NCI-H526 treated with DMSO at 0.1 percent for 48 hours (cell line): ENCODE measurements at regions not wholly inside any gene's neighbourhood (a gene's known extent, or its start where the extent isn't known, plus 50 kb on each side); places are given as distances from the start of the nearest gene placed in this dataset.

Experiments
- DNase-seq: peaks from one replicate; lab custom pipeline; 2025; lab: John Stamatoyannopoulos, UW

DNA sequence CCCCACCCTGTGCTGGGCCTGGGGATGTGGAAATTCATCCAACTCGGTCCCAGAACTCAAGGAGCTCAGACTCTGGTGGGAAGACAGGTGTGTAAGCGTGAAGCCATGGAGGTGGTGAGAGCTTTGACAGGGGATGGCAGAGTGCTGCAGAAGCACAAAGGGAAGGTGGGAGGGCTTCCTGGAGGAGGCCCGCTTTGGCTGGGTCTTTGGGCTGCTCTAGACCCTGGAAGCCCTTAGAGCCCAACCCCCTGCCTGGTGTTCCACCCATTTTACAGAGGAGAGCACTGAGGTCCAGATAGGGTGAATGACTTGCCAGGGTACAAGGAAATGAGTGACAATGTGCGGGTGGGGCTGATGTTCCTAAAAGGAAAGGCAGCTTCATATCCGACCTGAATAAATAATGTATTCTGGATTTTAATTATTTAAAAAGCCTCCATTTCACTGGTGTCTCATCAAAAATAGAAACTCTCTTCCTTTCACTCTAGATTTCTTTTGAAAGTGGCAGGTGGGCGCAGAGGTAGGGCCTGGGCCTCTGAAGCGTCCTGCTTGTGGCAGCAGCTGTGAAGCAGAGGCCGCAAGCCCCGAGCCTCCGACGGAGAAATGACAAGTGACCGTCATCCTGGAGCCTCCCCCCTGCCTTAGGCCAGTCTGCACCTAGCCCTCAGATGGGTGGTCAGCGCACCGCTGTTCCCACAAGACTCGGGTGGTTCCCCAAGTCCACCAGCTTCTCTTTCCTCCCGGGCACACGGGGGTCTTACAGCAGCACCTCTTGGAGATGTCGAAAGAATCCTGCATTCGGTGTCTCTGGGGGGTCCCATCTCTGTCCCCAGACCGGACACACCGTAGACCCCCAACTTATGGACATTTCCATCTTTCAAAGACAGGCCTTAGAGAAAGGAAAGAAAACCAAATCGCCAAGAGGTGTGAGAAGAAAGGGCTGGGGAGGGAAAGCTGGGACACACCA is 71.0 kb upstream of the TAF1B start:
- DNase-seq: no peak

DNA sequence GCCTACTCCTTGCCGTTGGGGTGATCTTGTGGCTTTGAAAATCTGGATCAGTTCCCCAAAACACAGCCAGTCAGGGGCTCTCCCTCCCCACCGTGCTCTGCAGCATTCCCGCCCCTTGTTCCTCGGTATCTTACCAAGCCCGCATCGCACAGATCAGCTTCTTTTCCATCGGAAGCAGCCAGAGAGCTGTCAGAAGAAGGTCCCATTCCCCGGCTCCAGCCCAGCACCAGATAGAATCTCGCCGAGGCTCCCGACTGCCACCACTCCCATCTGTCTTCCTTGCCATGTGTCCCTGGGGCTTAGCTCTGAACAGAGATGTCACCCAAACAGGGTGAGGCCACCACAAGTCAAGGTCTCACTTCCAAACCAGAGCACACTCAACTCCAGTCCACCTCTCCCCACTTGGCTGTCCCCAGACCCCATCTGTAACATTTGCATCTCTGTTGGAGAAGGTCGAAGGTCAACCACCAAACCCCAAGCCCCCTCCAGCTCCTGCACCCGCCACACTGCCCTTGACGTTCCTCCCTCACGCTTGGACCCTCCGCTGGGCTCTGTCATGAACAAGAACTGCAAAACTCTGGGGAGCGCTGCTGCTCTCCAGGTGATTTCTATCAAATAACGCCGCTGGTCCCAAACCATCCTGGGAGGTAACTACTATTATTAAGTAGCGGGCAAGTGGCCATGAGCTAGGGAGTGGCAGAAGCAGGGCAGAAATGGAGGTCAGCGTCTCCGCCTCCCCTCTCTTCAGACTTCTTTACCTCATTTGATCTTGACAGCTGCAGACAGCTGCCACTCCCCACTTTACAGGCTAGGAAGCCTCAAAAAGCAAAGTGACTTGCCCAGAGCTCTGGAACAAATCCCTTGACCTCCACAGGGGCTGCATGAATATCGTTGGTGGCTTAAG is 70.0 kb upstream of the TAF1B start:
- DNase-seq: no peak

DNA sequence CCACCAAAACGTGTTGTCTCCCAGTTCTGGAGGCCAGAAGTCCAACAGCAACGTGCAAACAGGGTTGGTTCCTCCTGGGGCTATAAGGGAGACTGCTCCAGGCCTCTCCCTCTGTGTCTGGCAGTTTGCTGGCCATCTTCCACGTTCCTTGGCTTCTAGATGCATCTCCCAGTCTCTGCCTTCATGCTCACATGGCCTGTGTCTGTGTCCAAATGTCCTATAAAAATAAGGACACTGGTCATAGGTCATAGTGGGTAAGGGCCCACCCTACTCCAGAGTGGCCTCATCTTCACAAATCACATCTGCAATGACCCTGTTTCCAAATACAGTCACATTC is 69.4 kb upstream of the TAF1B start:
- no peak for DNase-seq

DNA sequence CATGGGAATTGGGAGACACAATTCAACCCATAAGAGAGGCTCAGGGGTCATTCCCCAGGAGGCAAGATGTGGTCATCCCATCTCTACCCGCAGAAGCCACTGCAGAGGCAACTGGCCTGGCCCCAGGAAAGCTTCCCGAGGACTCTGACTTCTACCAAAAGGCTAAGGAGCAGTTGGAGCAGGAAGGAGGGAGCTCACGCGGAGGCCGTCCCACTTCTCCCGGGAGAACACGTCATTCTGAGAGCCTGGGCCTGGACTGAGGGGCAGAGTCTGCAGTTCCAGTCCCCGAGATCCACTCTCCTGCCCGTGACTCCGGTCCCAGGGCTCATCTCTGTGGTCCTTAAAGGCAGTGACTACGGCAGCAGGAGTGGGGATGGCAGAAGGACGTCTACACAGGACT is 69.0 kb upstream of the TAF1B start:
- no peak for DNase-seq

DNA sequence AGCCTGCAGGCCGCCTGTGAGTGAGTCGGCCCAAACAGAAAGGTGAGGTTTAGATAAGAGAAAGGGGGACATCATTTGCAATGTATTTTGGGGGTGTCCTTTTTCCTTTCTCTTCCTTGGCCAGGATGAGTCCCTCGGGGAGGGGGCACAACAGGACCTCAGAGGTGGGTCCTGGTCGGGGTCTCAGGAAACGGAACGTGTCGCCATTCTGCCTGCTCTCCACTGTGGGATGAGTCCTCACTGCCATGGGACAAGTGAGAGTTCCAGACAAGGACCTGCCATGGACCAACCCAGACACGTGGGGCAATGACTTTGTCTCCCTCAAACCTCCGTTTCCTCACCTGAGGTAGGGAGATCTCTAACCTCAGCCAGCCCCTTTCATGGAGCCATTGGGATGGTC is 67.9 kb upstream of the TAF1B start:
- no peak for DNase-seq

DNA sequence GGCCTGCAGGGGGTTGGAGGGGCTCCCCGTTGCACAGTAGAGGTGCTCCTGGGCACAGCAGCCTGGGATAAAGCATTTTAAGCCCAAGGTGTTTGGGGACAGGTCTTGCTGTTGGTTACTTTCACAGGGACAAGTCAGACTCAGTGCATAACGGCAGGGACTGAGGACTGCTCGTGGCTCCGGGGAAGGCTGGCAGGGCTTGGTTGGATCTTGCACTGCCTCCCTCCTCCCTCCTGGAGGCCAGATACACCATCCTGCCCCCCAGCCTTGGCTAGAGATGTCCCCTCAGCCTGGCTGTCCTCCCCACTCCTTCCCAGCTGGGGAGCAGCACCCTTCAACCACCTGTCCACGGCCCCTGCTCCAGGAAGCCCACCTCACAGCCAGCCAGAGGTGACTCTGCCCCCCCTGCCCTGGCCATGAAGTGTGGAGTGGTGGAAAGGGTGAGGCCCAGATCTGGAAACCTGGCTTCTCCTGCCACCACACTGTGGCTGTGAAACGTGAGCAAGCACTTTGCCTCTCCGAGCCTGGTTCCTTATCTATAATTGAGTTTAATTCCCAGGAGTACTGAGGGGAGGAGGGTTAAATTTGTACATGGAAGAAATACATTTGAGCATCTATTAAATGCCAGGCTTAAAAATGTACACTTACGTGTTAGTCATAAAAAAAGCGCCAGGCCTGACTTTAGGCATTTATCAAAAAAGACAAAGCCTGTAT is 67.1 kb upstream of the TAF1B start:
- DNase-seq: no peak

DNA sequence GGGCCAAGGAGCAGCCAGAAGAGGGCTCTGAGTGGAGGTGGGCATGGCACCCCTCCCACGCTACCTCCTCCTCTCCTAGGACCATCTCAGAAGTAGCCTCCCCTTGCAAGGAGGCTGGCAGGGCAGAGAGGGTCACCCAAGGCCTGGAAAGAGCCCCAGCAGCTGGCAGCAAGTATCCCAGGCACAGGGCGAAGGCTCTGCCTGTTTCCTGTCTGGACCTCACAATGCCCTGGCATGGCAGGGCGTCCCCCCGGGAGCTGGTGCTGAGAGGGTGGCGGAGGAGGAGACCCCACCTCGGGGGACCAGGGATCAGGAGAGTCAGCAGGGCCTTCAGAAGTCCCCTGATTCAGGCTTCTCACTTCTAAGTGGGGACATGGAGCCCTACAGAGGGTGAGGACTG is 66.2 kb upstream of the TAF1B start:
- DNase-seq: no peak

DNA sequence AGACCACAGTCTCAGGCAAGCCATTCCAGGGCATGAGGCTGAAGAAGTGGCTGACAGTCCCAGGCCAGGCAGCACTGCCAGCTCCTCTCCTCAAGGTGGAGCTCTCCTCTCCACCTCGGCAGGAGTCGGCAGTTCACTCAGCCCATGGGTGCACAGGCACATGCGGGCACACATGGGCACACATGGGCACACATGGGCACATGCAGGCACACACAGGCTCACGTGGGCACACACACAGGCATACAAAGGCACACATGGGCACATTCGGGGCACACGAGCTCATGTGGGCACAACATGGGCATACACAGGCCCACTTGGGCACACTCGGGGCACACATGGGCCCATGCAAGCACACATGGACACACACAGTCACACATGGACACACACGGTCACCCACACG is 65.3 kb upstream of the TAF1B start:
- DNase-seq: no peak

DNA sequence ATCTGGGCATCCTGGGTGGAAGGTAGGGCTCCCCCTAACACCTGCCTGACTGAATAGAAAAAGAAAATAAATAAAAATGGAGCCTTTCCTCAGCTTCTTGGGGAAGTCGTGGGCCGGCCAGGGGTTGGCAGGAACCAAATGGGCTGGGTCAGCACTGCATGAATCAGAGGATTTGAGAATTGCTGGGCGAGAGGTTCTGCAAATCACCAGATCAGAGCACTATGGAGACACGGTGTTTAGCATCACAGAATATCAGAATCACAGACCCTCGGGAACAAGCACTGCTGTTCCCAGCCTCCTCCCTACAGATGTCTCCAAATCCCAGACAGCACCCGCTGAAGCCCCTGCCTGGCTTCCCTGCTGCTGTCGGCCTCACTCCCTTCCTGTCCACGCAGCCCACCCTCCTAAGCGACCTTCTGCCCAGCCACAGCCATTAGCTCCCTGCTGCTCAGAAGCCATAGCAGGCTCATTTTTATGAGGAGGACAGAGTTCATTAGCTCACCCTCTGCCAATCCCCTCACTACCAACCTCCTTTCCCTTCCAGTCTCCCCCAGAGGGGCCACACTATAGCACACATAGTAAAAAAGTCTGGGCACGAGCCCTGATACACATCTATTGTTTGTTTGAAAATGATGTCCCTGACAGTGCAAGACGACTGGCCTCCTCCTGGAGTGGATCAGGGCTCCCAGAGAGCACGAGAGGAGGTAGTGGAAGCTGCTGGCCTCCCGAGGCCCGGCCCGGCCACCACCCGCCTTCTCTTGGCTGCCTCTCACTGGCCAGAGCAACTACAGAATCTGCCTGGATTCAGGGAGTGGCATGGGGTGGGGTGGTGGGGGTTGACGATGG is 64.6 kb upstream of the TAF1B start:
- DNase-seq: no peak

DNA sequence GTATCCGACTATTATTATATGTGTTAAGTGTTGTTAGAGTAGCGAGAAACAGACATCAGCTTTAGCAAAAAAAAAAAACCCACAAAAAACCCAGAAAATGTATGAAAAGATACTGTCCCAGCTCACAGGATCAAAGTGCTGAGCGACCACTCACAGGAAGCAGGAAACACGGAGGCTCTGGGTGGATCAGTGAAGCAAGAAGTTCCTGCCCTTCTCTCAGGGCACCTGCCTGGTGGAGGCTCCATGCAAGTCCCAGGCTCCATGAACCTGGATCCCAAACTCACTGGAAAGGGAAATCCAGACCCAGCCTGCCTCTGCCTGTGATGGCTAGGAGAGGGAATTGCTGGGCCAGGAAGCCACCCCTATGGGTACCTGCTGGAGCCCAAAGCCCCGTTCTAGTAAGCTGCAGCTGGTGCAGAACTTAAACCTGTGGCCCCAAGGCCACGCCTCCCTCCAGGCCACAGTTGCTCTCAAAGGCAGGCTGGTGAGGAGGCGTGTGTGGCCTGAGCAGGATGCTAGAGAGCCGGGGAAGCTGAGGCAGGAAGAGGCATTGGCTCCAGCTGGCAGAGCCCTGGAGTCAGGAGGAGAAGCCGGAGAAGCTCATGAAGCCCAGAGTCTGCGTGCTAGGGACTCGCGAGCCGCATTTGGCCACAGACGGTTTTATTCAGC is 63.5 kb upstream of the TAF1B start:
- DNase-seq: no peak

DNA sequence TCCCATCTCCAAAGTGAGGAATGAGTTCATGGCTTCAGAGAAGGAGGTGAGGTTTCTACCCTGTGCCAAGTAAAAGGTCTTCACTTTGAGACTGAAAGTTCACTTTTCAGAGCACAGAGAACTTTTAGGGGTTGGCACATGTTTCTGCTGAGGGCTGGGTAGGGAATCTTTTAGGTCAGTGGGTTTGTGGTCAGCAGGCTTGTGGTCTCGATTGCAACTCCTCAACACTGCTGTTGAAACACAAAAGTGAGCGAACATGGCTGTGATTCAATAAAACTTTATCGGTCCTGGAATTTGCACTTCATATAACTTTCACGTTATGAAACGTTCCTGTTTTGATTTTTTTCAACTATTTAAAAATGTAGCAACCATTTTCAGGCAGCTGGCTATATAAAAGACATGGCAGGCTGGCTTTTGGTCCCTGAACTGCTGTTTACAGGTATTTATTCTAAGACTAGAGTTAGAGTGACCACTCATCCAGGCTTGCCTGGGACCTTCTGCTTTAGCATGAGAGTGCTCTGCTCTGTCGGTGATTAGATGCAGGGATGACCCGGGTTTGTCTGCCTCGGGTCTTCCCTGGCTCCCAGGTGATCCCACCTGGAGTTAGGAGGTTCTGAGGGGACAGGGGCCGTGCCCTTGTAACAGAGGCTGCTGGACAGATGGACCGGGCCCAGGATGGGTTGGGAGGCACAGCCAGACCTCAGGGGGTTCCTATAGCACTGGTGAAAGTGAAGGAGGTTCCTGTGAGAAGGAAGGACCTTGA is 62.7 kb upstream of the TAF1B start:
- DNase-seq: no peak

DNA sequence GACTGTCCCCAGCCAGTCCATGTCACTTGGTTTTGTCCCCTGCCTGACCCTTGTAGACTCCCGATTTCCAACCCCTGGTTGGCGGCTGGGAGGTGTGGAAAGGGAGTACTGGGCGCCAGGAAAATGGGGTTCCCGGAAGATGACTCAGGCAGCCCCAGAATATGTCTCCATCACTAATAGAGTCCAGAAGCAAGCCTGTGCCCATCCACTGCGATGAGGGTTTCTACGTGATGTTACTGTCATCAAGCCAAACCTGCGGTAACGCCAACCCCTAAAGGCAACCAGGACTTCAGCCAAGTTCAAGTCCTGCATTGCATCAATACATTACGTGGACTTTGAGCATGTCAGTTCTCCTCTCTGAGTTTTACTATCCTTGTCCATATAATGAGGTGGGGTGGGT is 62.0 kb upstream of the TAF1B start:
- DNase-seq: no peak

DNA sequence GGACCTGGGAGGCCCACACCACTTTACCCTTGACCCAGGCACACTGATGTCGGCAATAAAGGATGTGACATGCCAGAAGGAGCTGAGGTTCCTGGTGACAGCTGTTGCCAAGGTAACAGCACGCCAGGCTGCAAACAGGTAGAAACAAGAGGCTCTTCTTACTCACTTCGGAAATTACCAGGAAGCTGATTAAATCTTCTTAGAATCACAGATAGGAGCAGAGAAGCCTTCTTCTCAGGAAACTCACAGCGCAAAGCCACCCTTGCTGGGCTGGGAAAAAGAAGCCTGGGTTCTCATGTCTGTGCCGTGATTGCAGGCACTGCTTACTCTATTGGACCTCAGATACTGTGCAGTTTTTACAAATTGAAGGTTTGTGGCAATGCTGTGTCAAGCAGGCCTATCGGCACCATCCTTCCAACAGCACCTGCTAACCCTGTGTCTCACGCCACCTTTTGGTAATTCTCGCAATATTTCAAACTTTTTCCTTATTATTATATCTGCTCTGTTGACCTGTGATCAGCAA is 61.0 kb upstream of the TAF1B start:
- DNase-seq: no peak

DNA sequence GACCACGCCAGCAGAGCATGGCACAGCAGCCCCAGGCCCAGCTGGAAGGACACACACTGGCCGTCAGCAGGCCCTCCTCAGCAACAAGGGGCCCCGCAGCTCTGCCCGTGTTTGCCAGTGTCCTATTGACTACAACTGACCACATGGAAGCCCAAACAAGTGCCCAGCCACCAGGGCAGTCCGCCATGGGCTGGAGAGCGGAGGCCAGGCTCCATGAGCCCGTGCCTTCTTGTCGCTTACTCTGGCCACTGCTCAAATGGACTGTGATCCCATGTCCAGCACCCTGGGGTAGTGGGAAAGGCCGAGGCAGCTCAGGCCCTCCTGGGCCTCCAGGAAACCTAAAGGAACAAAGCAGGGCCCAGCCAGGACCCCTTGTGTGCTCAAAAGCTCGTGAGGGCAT is 53.9 kb upstream of the TAF1B start:
- DNase-seq: no peak

DNA sequence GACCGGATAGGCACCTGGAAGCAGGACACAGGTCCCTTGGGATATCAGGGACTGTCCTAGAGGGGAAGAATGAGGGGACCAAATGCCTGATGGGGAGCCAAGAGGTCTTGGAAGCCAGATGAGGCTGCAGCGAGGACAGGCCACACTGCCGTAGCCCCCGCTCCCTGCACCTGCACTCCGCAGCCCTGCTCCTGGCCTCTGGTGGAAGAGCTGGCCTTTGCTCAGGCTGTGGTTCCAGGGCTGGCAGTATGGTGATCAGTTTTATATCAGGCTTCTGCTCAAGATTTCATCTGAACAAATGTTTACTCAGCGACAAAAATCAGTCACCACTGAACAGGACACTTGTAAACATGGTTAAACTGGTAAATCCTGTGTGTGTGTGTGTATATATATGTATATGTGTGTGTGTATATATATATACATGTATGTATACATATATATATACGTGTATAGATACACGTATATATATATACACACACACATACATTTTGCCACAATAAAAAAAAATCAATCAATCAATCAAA is 52.5 kb upstream of the TAF1B start:
- DNase-seq: no peak

DNA sequence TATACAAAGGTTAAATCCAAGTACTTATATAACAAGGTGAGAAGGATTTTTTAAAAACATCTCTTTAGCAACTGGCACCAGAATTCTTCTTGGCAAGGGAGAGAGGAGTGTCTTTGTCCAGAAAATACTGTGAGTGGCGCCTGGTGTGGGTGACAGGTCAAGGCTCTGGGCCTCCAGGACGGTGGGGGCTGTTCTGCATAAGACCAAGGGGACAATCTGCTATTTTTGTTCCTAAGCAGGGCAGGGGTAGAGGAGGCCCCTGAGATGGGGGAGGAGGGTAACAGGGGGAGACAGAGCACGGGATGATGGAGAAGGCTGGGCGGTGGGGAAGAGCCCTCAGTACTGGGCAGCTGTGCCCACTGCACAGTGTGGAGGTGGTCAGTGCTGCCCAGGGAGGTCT is 51.6 kb upstream of the TAF1B start:
- no peak for DNase-seq

DNA sequence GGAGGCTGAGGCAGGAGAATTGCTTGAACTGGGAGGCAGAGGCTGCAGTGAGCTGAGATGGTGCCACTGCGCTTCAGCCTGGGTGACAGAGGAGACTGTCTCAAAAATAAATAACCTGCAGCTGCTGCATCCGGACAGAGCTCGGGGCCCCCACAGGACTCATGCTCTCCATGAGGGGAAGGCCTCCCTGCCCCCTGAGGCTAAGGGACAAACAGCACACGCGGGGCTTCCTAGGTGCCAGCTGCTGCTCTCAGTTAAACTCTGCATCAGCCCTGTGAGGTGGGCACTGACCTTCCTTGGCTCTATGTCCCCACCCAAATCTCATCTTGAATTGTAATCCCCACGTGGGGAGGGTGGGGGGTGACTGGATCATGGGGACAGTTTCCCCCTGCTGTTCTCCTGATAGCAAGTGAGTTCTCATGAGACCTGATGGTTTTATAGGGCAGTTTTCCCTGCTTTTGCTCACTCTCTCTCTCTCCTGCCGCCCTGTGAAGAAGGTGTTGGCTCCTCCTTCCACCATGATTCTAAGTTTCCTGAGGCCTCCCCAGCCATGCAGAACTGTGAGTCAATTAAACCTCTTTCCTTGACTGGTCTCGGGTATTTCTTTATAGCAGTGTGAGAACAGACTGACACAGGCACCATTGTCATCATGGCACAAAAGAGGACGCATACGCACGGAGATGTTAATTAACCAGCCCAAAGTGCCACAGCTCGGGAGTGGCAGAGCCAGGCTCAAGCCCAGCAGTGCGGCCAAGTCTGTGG is 49.9 kb upstream of the TAF1B start:
- DNase-seq: no peak
